Stomach smooth muscle (tissue), 2 donors: ENCODE measurements at regions not wholly inside any gene's neighbourhood (a gene's known extent, or its start where the extent isn't known, plus 50 kb on each side); places are given as distances from the start of the nearest gene placed in this dataset.
"Not testable (repeated sequence)": the region's sequence is repeated elsewhere in the genome, so short reads cannot be mapped to it uniquely, and the experiment has no call there.

Source experiments
- H3K27ac ChIP-seq: one replicate; pipeline ENCODE4 v1.7.0; 2013; ENCODE audit warnings: mild to moderate bottlenecking, low read length, inconsistent platforms
- H3K27me3 ChIP-seq, 2 donors: one replicate each; pipeline ENCODE4 v1.7.0; 2013; ENCODE audit warnings: low read length in 2 of 2; ENCODE audit not compliant: insufficient read depth in 2 of 2, control insufficient read depth in 1 of 2
- H3K36me3 ChIP-seq, 2 donors: one replicate each; pipeline ENCODE4 v1.7.0; 2013; ENCODE audit warnings: low read length in 2 of 2; ENCODE audit not compliant: control insufficient read depth in 2 of 2, insufficient read depth in 2 of 2
- H3K4me1 ChIP-seq: one replicate; pipeline ENCODE4 v1.7.0; 2013; ENCODE audit warnings: low read length; ENCODE audit not compliant: control insufficient read depth, insufficient read depth
- H3K4me3 ChIP-seq, 2 donors: one replicate each; pipeline ENCODE4 v1.7.0; 2013; ENCODE audit warnings: low read length in 2 of 2
- H3K9ac ChIP-seq, 2 donors: one replicate each; pipeline ENCODE4 v1.7.0; 2013; ENCODE audit warnings: low read length in 2 of 2, mild to moderate bottlenecking in 1 of 2
- H3K9me3 ChIP-seq, 2 donors: one replicate each; pipeline ENCODE4 v1.7.0; 2013; ENCODE audit warnings: low read length in 2 of 2; ENCODE audit not compliant: control insufficient read depth in 2 of 2
- donor health status: healthy.
- donor health status: Pancreatic carcinoma.

DNA sequence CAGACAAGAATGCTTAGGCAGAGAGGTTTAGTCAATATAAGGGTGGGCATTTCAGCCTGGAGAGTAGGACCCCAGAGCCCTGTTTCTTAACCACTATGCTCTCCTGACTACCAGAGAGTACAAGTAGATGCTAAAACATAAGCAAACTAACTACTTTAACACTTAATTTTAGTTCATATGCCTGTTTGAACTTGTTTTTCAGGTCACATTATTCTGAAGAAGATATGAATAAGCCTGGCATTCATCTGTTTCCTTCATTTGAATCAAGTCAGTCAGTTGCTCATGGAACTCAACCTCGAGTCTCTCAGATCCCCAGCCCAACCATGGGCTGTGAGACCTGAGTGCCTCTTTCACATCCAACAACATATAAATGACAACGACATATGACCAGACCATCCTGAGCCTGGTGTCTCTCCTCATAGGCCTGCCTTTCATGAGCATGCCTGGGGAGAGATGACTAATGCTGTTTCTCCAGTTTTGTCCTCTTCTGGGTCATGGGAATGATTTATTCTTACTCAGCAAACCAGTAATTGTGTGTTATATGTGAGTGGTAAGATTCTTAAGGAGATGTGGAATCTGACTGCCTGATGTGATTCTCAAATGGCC is 251.1 kb upstream of the BTG1 start:
- Histone ChIP-seq H3K9ac (no peak overlapping the region), H3K27me3 (no peaks in the 10 kb centered on the region), H3K4me3 (no peak overlapping the region), H3K9me3 (peaks cover 0 to 8% of the 10 kb centered on the region in 2 donors), H3K27ac (no peak overlapping the region), H3K4me1 (no peaks in the 10 kb centered on the region), H3K36me3 (no peaks in the 10 kb centered on the region)

DNA sequence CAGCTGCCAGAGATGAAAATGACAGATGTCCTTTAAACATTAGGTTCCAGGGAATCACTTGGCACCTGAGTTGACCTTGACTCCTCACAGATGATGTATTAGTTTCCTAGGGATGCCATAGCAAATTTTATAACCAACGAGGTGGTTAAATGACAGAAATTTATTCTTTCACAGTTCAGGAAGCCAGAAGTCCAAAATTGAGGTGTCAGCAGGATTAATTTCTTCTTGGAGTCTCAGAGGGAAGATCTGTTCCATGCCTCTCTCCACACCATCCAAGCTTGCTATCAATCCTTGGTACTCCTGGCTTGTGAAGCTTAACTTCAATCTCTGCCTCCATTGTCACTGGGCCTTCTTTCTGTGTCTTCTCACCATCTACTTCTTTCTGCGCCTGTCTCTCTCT is 249.7 kb upstream of the BTG1 start:
- Histone ChIP-seq H3K27me3 (no peaks in the 10 kb centered on the region), H3K4me3 (no peak overlapping the region), H3K9me3 (peaks cover 0 to 8% of the 10 kb centered on the region in 2 donors), H3K36me3 (no peaks in the 10 kb centered on the region), H3K9ac (no peak overlapping the region), H3K4me1 (no peaks in the 10 kb centered on the region), H3K27ac (no peak overlapping the region)

DNA sequence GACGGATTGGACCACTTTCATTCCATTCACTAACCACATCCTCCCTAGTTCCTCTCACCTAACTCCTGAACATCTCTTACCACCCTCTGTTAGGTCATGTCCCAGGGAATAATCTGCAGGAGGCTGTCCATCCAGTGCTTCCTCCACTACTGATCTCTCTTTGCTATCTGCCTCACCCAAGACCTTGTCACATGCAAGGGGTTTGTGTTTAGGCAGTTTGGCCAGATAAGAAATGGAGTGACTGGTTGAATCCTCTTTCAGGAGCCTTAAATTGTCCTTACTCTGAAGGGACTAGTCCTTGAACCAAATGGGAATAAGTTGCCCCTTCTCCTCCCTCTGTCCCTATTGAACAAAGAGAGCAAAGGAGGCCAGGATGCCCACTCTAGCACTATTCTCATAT is 249.2 kb upstream of the BTG1 start:
- H3K27ac ChIP-seq, result no peak overlapping the region
- no peaks in the 10 kb centered on the region for H3K27me3 ChIP-seq
- H3K9me3 ChIP-seq, result peaks cover 0 to 8% of the 10 kb centered on the region in 2 donors
- no peaks in the 10 kb centered on the region for H3K36me3 ChIP-seq
- no peaks in the 10 kb centered on the region for H3K4me1 ChIP-seq
- no peak overlapping the region for H3K4me3 ChIP-seq
- H3K9ac ChIP-seq, result no peak overlapping the region

GRCh38 chr12:92393504-92393903 is 247.9 kb upstream of the BTG1 start:
- Histone ChIP-seq H3K4me1 (no peaks in the 10 kb centered on the region), H3K4me3 (no peak overlapping the region), H3K9ac (no peak overlapping the region), H3K27ac (no peak overlapping the region), H3K9me3 (peaks cover 0 to 8% of the 10 kb centered on the region in 2 donors), H3K36me3 (no peaks in the 10 kb centered on the region), H3K27me3 (no peaks in the 10 kb centered on the region)

- H3K27ac ChIP-seq, H3K4me1 ChIP-seq: not testable (repeated sequence)
- peaks cover 0 to 11% of the 10 kb centered on the region in 2 donors for H3K9me3 ChIP-seq
These were observed 246.1 kb upstream of the BTG1 start for GRCh38 chr12:92391726-92392125.

GRCh38 chr12:92389466-92389865 is 243.8 kb upstream of the BTG1 start:
- H3K27ac ChIP-seq, result no peak overlapping the region
- peaks cover 0 to 11% of the 10 kb centered on the region in 2 donors for H3K9me3 ChIP-seq
- H3K4me1 ChIP-seq, result no peaks in the 10 kb centered on the region
- H3K36me3 ChIP-seq, result no peaks in the 10 kb centered on the region
- no peaks in the 10 kb centered on the region for H3K27me3 ChIP-seq
- no peak overlapping the region for H3K9ac ChIP-seq
- no peak overlapping the region for H3K4me3 ChIP-seq

More at GRCh38 chr12:92391726-92392125, 246.1 kb upstream of the BTG1 start:
- H3K36me3 ChIP-seq, H3K27me3 ChIP-seq, H3K9ac ChIP-seq, H3K4me3 ChIP-seq: not testable (repeated sequence)

GRCh38 chr12:92385296-92385695 is 239.7 kb upstream of the BTG1 start:
- H3K9ac ChIP-seq, result no peak overlapping the region
- no peaks in the 10 kb centered on the region for H3K36me3 ChIP-seq
- H3K4me1 ChIP-seq, result no peaks in the 10 kb centered on the region
- no peak overlapping the region for H3K27ac ChIP-seq
- no peak overlapping the region for H3K4me3 ChIP-seq
- H3K27me3 ChIP-seq, result no peaks in the 10 kb centered on the region
- peaks cover 0 to 3% of the 10 kb centered on the region in 2 donors for H3K9me3 ChIP-seq

GRCh38 chr12:92384571-92384970 is 238.9 kb upstream of the BTG1 start:
- Histone ChIP-seq H3K27me3 (no peaks in the 10 kb centered on the region), H3K4me3 (no peak overlapping the region), H3K27ac (no peak overlapping the region), H3K36me3 (no peaks in the 10 kb centered on the region), H3K4me1 (no peaks in the 10 kb centered on the region), H3K9me3 (peaks cover 0 to 3% of the 10 kb centered on the region in 2 donors), H3K9ac (no peak overlapping the region)

GRCh38 chr12:92382383-92382878 is 236.8 kb upstream of the BTG1 start:
- Histone ChIP-seq H3K4me3 (no peak overlapping the region), H3K4me1 (no peaks in the 10 kb centered on the region), H3K27me3 (no peaks in the 10 kb centered on the region), H3K9ac (no peak overlapping the region), H3K27ac (no peak overlapping the region), H3K36me3 (no peaks in the 10 kb centered on the region), H3K9me3 (peaks cover 0 to 3% of the 10 kb centered on the region in 2 donors)

DNA sequence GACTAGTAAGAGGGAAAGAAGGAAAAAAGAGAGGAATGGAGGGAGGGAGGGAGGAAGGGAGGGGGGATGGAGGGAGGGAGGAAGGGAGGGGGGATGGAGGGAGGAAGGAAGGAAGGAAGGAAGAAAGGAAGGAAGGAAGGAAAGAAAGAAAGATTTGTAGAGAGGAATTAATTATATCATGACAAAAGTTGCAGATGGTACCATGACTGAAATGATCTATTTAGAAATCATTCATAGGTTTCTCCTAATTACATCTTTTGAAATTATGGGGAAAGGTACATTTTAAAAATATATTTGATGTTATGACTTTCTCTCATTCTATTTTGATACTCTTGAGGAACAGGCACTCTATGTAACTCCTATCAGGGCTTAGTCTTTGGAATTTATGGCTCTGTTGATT is 236.2 kb upstream of the BTG1 start:
- Histone ChIP-seq H3K9me3 (peaks cover 0 to under 1% of the 10 kb centered on the region in 2 donors), H3K9ac (no peak overlapping the region), H3K27ac (no peak overlapping the region), H3K36me3 (no peaks in the 10 kb centered on the region), H3K4me1 (no peaks in the 10 kb centered on the region), H3K4me3 (no peak overlapping the region), H3K27me3 (no peaks in the 10 kb centered on the region)

GRCh38 chr12:92378682-92379479 is 233.2 kb upstream of the BTG1 start:
- no peaks in the 10 kb centered on the region for H3K4me1 ChIP-seq
- H3K27ac ChIP-seq, result no peak overlapping the region
- no peak overlapping the region for H3K4me3 ChIP-seq
- H3K27me3 ChIP-seq, result no peaks in the 10 kb centered on the region
- H3K9me3 ChIP-seq, result no peaks in the 10 kb centered on the region
- H3K36me3 ChIP-seq, result no peaks in the 10 kb centered on the region
- no peak overlapping the region for H3K9ac ChIP-seq
